Smooth muscle cell (in vitro differentiated cells): ENCODE measurements at regions not wholly inside any gene's neighbourhood (a gene's known extent, or its start where the extent isn't known, plus 50 kb on each side); places are given as distances from the start of the nearest gene placed in this dataset.

Experiments
- DNase-seq: peaks from one replicate; lab custom pipeline; 2025; ENCODE audit not compliant: unreplicated experiment; lab: John Stamatoyannopoulos, UW
- H2AFZ ChIP-seq: fragments of 200-600 bp; sonication (generic); 2 replicates; pipeline ENCODE4 v1.6.0; 2016; ENCODE audit warnings: antibody characterized with exemption, low read depth, mild to moderate bottlenecking
- H3F3A ChIP-seq: fragments of 200-600 bp; sonication (generic); 2 replicates; pipeline ENCODE4 v1.6.0; 2017; ENCODE audit warnings: antibody characterized with exemption, low read depth
- H3K27ac ChIP-seq: fragments of 200-600 bp; sonication (generic); 2 replicates; pipeline ENCODE4 v1.5.1; 2016; ENCODE audit warnings: low read depth, mild to moderate bottlenecking
- H3K27me3 ChIP-seq: fragments of 200-600 bp; sonication (generic); 2 replicates; pipeline ENCODE4 v1.6.1; 2016; ENCODE audit warnings: low read depth, mild to moderate bottlenecking
- H3K36me3 ChIP-seq: fragments of 200-600 bp; sonication (generic); 2 replicates; pipeline ENCODE4 v1.5.1; 2016; ENCODE audit warnings: low read depth
- H3K4me1 ChIP-seq: fragments of 200-600 bp; sonication (generic); 2 replicates; pipeline ENCODE4 v1.5.1; 2016; ENCODE audit warnings: low read depth
- H3K4me2 ChIP-seq: fragments of 200-600 bp; sonication (generic); 2 replicates; pipeline ENCODE4 v1.6.0; 2016; ENCODE audit warnings: mild to moderate bottlenecking
- H3K4me3 ChIP-seq: fragments of 200-600 bp; sonication (generic); 2 replicates; pipeline ENCODE4 v1.5.1; 2016; ENCODE audit warnings: mild to moderate bottlenecking
- H3K79me2 ChIP-seq: fragments of 200-600 bp; sonication (generic); 2 replicates; pipeline ENCODE4 v1.6.0; 2016; ENCODE audit warnings: low read depth, mild to moderate bottlenecking
- H3K9ac ChIP-seq: fragments of 200-600 bp; sonication (generic); 2 replicates; pipeline ENCODE4 v1.6.0; 2016; ENCODE audit warnings: low read depth
- H3K9me3 ChIP-seq: fragments of 200-600 bp; sonication (generic); replicated peaks from 2 replicates; pipeline ENCODE4 v1.5.1; 2016; ENCODE audit warnings: low read depth
- H4K20me1 ChIP-seq: fragments of 200-600 bp; sonication (generic); 2 replicates; pipeline ENCODE4 v1.6.0; 2016; ENCODE audit warnings: low read depth
- CTCF ChIP-seq: fragments of 200-600 bp; sonication (generic); IDR thresholded peaks from 2 replicates; pipeline ENCODE4 v1.5.1; 2017; ENCODE audit warnings: borderline replicate concordance, mild to moderate bottlenecking, antibody characterized with exemption; ENCODE audit not compliant: insufficient read depth, poor library complexity, severe bottlenecking
- WGBS: methylation state at CpG from one replicate; pipeline ENCODE4 v1.1.7; 2016; ENCODE audit warnings: low lambda C conversion rate; 5-methylcytosine and 5-hydroxymethylcytosine counted together

DNA sequence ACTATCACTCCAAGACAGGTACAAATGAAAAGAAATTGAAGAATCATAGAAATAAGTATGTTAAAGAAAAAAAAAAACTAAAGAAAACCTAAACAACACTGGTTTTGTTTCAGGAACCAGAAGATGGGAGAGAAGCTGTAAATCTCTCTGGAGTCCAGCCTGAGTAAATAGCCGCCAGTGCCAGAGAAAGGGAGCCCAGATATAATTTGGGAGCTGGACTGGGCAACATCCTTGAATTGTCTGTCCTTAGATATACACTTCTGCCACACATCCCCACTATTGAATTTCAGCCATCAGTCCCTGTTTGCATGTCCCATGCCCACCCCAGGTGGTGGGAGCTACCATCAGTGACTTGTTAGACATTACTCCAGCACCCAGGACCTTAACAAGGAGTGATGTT lies 979.6 kb downstream of the DTWD2 start:
- Histone ChIP-seq H3K36me3 (no peaks in the 10 kb centered on the region), H3K27ac (no peak overlapping the region), H3K4me2 (no peak overlapping the region), H3K4me3 (no peak overlapping the region), H3K9ac (no peak overlapping the region), H4K20me1 (no peaks in the 10 kb centered on the region), H2AFZ (no peak overlapping the region), H3K79me2 (no peaks in the 10 kb centered on the region), H3K4me1 (peaks cover 3% of the 10 kb centered on the region), H3K27me3 (no peaks in the 10 kb centered on the region), H3F3A (no peaks in the 10 kb centered on the region), H3K9me3 (no peaks in the 10 kb centered on the region)
- DNase-seq: no peak
- WGBS: 95% methylated on average over 1 of the region's 1 CpG
- no peak for TF ChIP-seq CTCF

DNA sequence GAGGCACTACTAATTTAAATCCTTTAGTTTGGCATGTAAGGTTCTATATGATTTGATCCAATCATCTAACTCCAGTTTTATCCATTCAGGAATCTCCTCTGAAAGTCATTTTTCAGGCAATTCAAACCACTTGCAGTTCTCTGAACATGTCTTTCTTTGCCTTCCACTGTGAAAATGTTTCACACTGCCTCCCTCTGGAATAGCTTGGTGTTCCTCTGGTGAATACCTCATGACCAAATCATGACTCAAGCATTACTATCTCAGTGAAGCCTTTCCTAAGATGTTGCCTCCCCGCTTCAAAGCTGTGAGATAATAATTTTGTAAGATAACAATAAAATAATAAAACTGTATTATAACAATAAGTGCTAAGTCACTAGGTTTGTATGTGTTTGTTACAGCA lies 981.1 kb downstream of the DTWD2 start:
- H3K4me3 ChIP-seq: no peak overlapping the region
- H3K27me3 ChIP-seq: no peaks in the 10 kb centered on the region
- no peak overlapping the region for H3K9ac ChIP-seq
- peaks cover 3% of the 10 kb centered on the region for H3K4me1 ChIP-seq
- H3K79me2 ChIP-seq: no peaks in the 10 kb centered on the region
- no peak overlapping the region for H3K27ac ChIP-seq
- no peaks in the 10 kb centered on the region for H4K20me1 ChIP-seq
- H3F3A ChIP-seq: no peaks in the 10 kb centered on the region
- H3K4me2 ChIP-seq: no peak overlapping the region
- DNase-seq: no peak
- H3K9me3 ChIP-seq: no peaks in the 10 kb centered on the region
- H2AFZ ChIP-seq: no peak overlapping the region
- TF ChIP-seq CTCF: no peak
- 75% methylated on average over 1 of the region's 1 CpG for WGBS
- H3K36me3 ChIP-seq: no peaks in the 10 kb centered on the region

GRCh38 chr5:118006219-118006618 lies 982.1 kb downstream of the DTWD2 start:
- Histone ChIP-seq H3K4me2 (peak overlapping the region; percentile 37), H3K27ac (peak overlapping the region; percentile 6), H3K36me3 (no peaks in the 10 kb centered on the region), H3K9ac (no peak overlapping the region), H4K20me1 (no peaks in the 10 kb centered on the region), H3K4me1 (peaks cover 3% of the 10 kb centered on the region), H3K9me3 (no peaks in the 10 kb centered on the region), H3K27me3 (no peaks in the 10 kb centered on the region), H3K79me2 (no peaks in the 10 kb centered on the region), H3F3A (no peaks in the 10 kb centered on the region), H3K4me3 (no peak overlapping the region), H2AFZ (peak overlapping the region; percentile 22)
- WGBS: 26% methylated on average over 1 of the region's 1 CpG
- no peak for TF ChIP-seq CTCF
- DNase-seq: no peak

DNA sequence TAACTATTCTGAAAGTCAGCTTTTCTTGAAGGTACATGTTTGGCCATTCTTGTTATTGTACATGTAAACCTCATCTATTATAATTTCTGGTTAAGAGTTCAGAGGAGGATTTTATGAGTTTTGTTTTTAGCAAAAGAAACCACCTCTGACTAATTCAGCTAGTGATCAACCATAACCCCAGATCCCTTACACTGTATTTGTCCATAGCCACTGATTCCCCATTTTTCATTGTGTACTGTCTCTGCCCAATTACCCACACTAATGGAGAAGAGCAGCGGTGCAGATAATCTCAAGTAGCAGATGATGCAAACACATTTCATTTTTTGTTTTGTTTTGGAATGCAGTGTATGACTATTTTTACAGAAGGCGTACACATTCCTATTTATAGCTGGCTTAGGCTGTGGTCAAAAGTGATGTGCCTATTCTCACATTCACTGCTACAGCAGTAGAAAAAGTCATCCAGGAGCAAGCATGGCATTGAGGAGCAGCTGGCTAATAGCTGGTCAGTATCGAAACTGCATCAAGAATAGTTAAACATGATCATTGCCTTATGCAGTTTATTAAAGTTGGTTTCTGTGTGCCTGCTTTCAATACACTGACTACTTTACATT lies 988.3 kb downstream of the DTWD2 start:
- no peak overlapping the region for H3K27ac ChIP-seq
- H3K79me2 ChIP-seq: no peaks in the 10 kb centered on the region
- no peaks in the 10 kb centered on the region for H3K27me3 ChIP-seq
- no peak overlapping the region for H3K4me3 ChIP-seq
- H3K4me2 ChIP-seq: peak overlapping the region; percentile 17
- H3K9ac ChIP-seq: no peak overlapping the region
- H3F3A ChIP-seq: no peaks in the 10 kb centered on the region
- H3K4me1 ChIP-seq: no peaks in the 10 kb centered on the region
- no peaks in the 10 kb centered on the region for H4K20me1 ChIP-seq
- no peak overlapping the region for H2AFZ ChIP-seq
- H3K36me3 ChIP-seq: no peaks in the 10 kb centered on the region
- no peak for DNase-seq
- TF ChIP-seq CTCF: no peak
- no peaks in the 10 kb centered on the region for H3K9me3 ChIP-seq
- WGBS: 54% methylated on average over 3 of the region's 3 CpGs
